GM21619 (cell line): ENCODE measurements at regions not wholly inside any gene's neighbourhood (a gene's known extent, or its start where the extent isn't known, plus 50 kb on each side); places are given as distances from the start of the nearest gene placed in this dataset.
"Not testable (repeated sequence)": the region's sequence is repeated elsewhere in the genome, so short reads cannot be mapped to it uniquely, and the experiment has no call there.

Source experiments
- ATAC-seq: cut with Tn5 transposase; IDR thresholded peaks from one replicate; pipeline ENCODE4 v1.9.1; 2021; ENCODE audit not compliant: unreplicated experiment

- no peak for ATAC-seq
Measured at GRCh38 chr16:26708428-26708827, 358.3 kb upstream of the C16orf82 start.

GRCh38 chr16:26709175-26709574, 357.6 kb upstream of the C16orf82 start:
- no peak for ATAC-seq

- ATAC-seq = no peak
Measured at GRCh38 chr16:26709754-26710153, 357.0 kb upstream of the C16orf82 start.

- ATAC-seq = no peak
Measured at GRCh38 chr16:26710450-26710849, 356.3 kb upstream of the C16orf82 start.

- ATAC-seq = no peak
Measured at GRCh38 chr16:26712876-26713275, 353.9 kb upstream of the C16orf82 start.

GRCh38 chr16:26715969-26716368, 350.8 kb upstream of the C16orf82 start:
- ATAC-seq = no peak

- ATAC-seq = no peak
Measured at GRCh38 chr16:26717826-26718225, 348.9 kb upstream of the C16orf82 start.

- no peak for ATAC-seq
Measured at GRCh38 chr16:26721290-26721689, 345.4 kb upstream of the C16orf82 start.

GRCh38 chr16:26721957-26722356, 344.8 kb upstream of the C16orf82 start:
- not testable (repeated sequence) for ATAC-seq

GRCh38 chr16:26724189-26724588, 342.5 kb upstream of the C16orf82 start:
- ATAC-seq = no peak

GRCh38 chr16:26727848-26728247, 338.9 kb upstream of the C16orf82 start:
- ATAC-seq = no peak

GRCh38 chr16:26729951-26730541, 336.7 kb upstream of the C16orf82 start:
- ATAC-seq = no peak

- no peak for ATAC-seq
Measured at GRCh38 chr16:26731729-26732128, 335.0 kb upstream of the C16orf82 start.

GRCh38 chr16:26733710-26734109, 333.0 kb upstream of the C16orf82 start:
- no peak for ATAC-seq

- ATAC-seq = no peak
Measured at GRCh38 chr16:26735521-26735920, 331.2 kb upstream of the C16orf82 start.

GRCh38 chr16:26736084-26736483, 330.6 kb upstream of the C16orf82 start:
- ATAC-seq = no peak

- ATAC-seq = no peak
Measured at GRCh38 chr16:26740771-26741170, 326.0 kb upstream of the C16orf82 start.

- no peak for ATAC-seq
Measured at GRCh38 chr16:26742040-26742439, 324.7 kb upstream of the C16orf82 start.

- no peak for ATAC-seq
Measured at GRCh38 chr16:26744430-26744829, 322.3 kb upstream of the C16orf82 start.

GRCh38 chr16:26747760-26748159, 319.0 kb upstream of the C16orf82 start:
- ATAC-seq = no peak

GRCh38 chr16:26749072-26749471, 317.7 kb upstream of the C16orf82 start:
- ATAC-seq = no peak

- ATAC-seq = no peak
Measured at GRCh38 chr16:26752166-26752565, 314.6 kb upstream of the C16orf82 start.

GRCh38 chr16:26756633-26757032, 310.1 kb upstream of the C16orf82 start:
- ATAC-seq = no peak
